DND-41 (cell line): ENCODE measurements at regions not wholly inside any gene's neighbourhood (a gene's known extent, or its start where the extent isn't known, plus 50 kb on each side); places are given as distances from the start of the nearest gene placed in this dataset.

ENCODE experiments used
- ATAC-seq: fragments of 200-7000 bp; cut with Tn5 transposase; 3 replicates; pipeline ENCODE4 v1.9.1; 2021; ENCODE audit warnings: low read depth; ENCODE audit not compliant: insufficient read depth
- DNase-seq: peaks from one replicate; pipeline ENCODE4 v3.0.0-alpha.2; 2020
- H2AFZ ChIP-seq: 2 replicates; pipeline ENCODE4 v1.6.0; 2012; ENCODE audit warnings: low read depth, low read length
- H3K27ac ChIP-seq: 2 replicates; pipeline ENCODE4 v1.5.1; 2012; ENCODE audit warnings: low read length, inconsistent platforms
- H3K27me3 ChIP-seq: fragments of 200-600 bp; sonication (generic); 2 replicates; pipeline ENCODE4 v1.6.0; 2012; ENCODE audit warnings: low read length, mild to moderate bottlenecking, inconsistent platforms; ENCODE audit not compliant: insufficient read depth, poor library complexity
- H3K36me3 ChIP-seq: 2 replicates; pipeline ENCODE4 v1.5.1; 2012; ENCODE audit warnings: low read length, inconsistent platforms; ENCODE audit not compliant: insufficient read depth
- H3K4me1 ChIP-seq: 2 replicates; pipeline ENCODE4 v1.5.1; 2012; ENCODE audit warnings: mild to moderate bottlenecking, low read length; ENCODE audit not compliant: insufficient read depth
- H3K4me2 ChIP-seq: 2 replicates; pipeline ENCODE4 v1.6.0; 2012; ENCODE audit warnings: mild to moderate bottlenecking, moderate library complexity, low read length, inconsistent platforms; ENCODE audit not compliant: insufficient read depth
- H3K4me3 ChIP-seq, 2 experiments: fragments of 200-600 bp in 1 of 2; shearing (Covaris generic) in 1 of 2; 2 replicates each; pipeline ENCODE4 v1.5.1; 2012 to 2016; ENCODE audit warnings: inconsistent platforms in 2 of 2, low read length in 2 of 2, mild to moderate bottlenecking in 2 of 2, low read depth in 1 of 2, moderate library complexity in 1 of 2
- H3K79me2 ChIP-seq: 2 replicates; pipeline ENCODE4 v1.6.0; 2012; ENCODE audit warnings: low read length, inconsistent platforms; ENCODE audit not compliant: insufficient read depth
- H3K9ac ChIP-seq: 2 replicates; pipeline ENCODE4 v1.6.0; 2012; ENCODE audit warnings: low read depth, mild to moderate bottlenecking, inconsistent platforms, low read length, moderate library complexity
- H3K9me3 ChIP-seq: 2 replicates; pipeline ENCODE4 v1.5.1; 2012; ENCODE audit warnings: low read length, moderate library complexity, mild to moderate bottlenecking, inconsistent platforms; ENCODE audit not compliant: insufficient read depth, severe bottlenecking
- H4K20me1 ChIP-seq: 2 replicates; pipeline ENCODE4 v1.6.0; 2012; ENCODE audit warnings: low read length; ENCODE audit not compliant: insufficient read depth
- CTCF ChIP-seq: IDR thresholded peaks from 2 replicates; pipeline ENCODE4 v1.5.1; 2012; ENCODE audit warnings: borderline replicate concordance, low read length, moderate library complexity, mild to moderate bottlenecking; ENCODE audit not compliant: poor library complexity, severe bottlenecking; ENCODE audit errors: extremely low read depth
- EZH2 ChIP-seq: IDR thresholded peaks from 3 replicates; pipeline ENCODE4 v1.6.1; 2012; ENCODE audit warnings: borderline replicate concordance, low read depth, mild to moderate bottlenecking, moderate library complexity, low read length, inconsistent platforms; ENCODE audit not compliant: severe bottlenecking

GRCh38 chr22:22404598-22405284, 103.8 kb downstream of the ZNF280B start:
- no peak for DNase-seq
- Histone ChIP-seq H3K27ac (no peak overlapping the region), H3K4me2 (no peak overlapping the region), H3K9me3 (no peaks in the 10 kb centered on the region), H3K4me3 (no peak overlapping the region), H3K79me2 (no peaks in the 10 kb centered on the region), H4K20me1 (no peaks in the 10 kb centered on the region), H2AFZ (no peak overlapping the region), H3K36me3 (no peaks in the 10 kb centered on the region), H3K27me3 (peaks cover 9% of the 10 kb centered on the region), H3K4me1 (peaks cover 9% of the 10 kb centered on the region), H3K9ac (no peak overlapping the region)
- TF ChIP-seq CTCF (no peak), EZH2 (no peak)
- no peak for ATAC-seq

GRCh38 chr22:22406445-22407027, 102.0 kb downstream of the ZNF280B start:
- no peak overlapping the region for H3K4me2 ChIP-seq
- H3K27me3 ChIP-seq, result peaks cover 9% of the 10 kb centered on the region
- H3K9ac ChIP-seq, result no peak overlapping the region
- H3K4me3 ChIP-seq, result no peak overlapping the region
- peaks cover 20% of the 10 kb centered on the region for H3K4me1 ChIP-seq
- no peak for TF ChIP-seq EZH2
- no peak for TF ChIP-seq CTCF
- no peak overlapping the region for H3K27ac ChIP-seq
- H3K9me3 ChIP-seq, result no peaks in the 10 kb centered on the region
- H3K79me2 ChIP-seq, result no peaks in the 10 kb centered on the region
- no peaks in the 10 kb centered on the region for H3K36me3 ChIP-seq
- H4K20me1 ChIP-seq, result no peaks in the 10 kb centered on the region
- DNase-seq, result no peak
- H2AFZ ChIP-seq, result no peak overlapping the region
- no peak for ATAC-seq

- H4K20me1 ChIP-seq, result no peaks in the 10 kb centered on the region
- no peak overlapping the region for H3K27ac ChIP-seq
- H3K9ac ChIP-seq, result no peak overlapping the region
- DNase-seq (no peak), ATAC-seq (no peak)
- TF ChIP-seq CTCF (no peak), EZH2 (no peak)
- no peaks in the 10 kb centered on the region for H3K79me2 ChIP-seq
- no peak overlapping the region for H3K4me2 ChIP-seq
- H2AFZ ChIP-seq, result no peak overlapping the region
- H3K4me3 ChIP-seq, result no peak overlapping the region
- peaks cover 9% of the 10 kb centered on the region for H3K27me3 ChIP-seq
- H3K4me1 ChIP-seq, result peaks cover 20% of the 10 kb centered on the region
- H3K36me3 ChIP-seq, result no peaks in the 10 kb centered on the region
- H3K9me3 ChIP-seq, result no peaks in the 10 kb centered on the region
Measured at GRCh38 chr22:22407061-22407460, 101.5 kb downstream of the ZNF280B start.
